SK-N-SH treated with all-trans-retinoic acid at 6 μM for 48 hours (cell line): ENCODE measurements at regions not wholly inside any gene's neighbourhood (a gene's known extent, or its start where the extent isn't known, plus 50 kb on each side); places are given as distances from the start of the nearest gene placed in this dataset.

Source experiments
- ARNTL ChIP-seq: fragments of 450-650 bp; formaldehyde crosslinking; IDR thresholded peaks from 2 replicates; pipeline ENCODE4 v1.5.0; 2020; ENCODE audit warnings: low read depth, mild to moderate bottlenecking, moderate library complexity, borderline replicate concordance
- CSRNP3 ChIP-seq: fragments of 250-450 bp; sonication (Bioruptor Pico); IDR thresholded peaks from 2 replicates; pipeline ENCODE4 v1.5.1; 2021; ENCODE audit warnings: mild to moderate bottlenecking, moderate library complexity
- GLIS3 ChIP-seq: fragments of 250-450 bp; sonication (Bioruptor Pico); IDR thresholded peaks from 2 replicates; pipeline ENCODE4 v1.5.0; 2020; ENCODE audit warnings: mild to moderate bottlenecking, moderate library complexity
- POU6F1 ChIP-seq: fragments of 250-450 bp; sonication (Bioruptor Pico); IDR thresholded peaks from 2 replicates; pipeline ENCODE4 v1.8.0; 2021; ENCODE audit warnings: low read depth, mild to moderate bottlenecking, moderate library complexity, borderline replicate concordance
- RARB ChIP-seq: fragments of 250-450 bp; sonication (Bioruptor Pico); IDR thresholded peaks from 2 replicates; pipeline ENCODE4 v1.8.0; 2021; ENCODE audit warnings: mild to moderate bottlenecking, moderate library complexity
- SNAI2 ChIP-seq: fragments of 250-450 bp; sonication (Bioruptor Pico); IDR thresholded peaks from 2 replicates; pipeline ENCODE4 v1.5.0; 2020; ENCODE audit warnings: mild to moderate bottlenecking, moderate library complexity
- ZC3H10 ChIP-seq: fragments of 250-450 bp; sonication (Bioruptor Pico); IDR thresholded peaks from 2 replicates; pipeline ENCODE4 v1.5.1; 2021; ENCODE audit warnings: mild to moderate bottlenecking, moderate library complexity
- ZFP30 ChIP-seq: fragments of 450-650 bp; formaldehyde crosslinking; IDR thresholded peaks from 2 replicates; pipeline ENCODE4 v1.5.0; 2022; ENCODE audit warnings: mild to moderate bottlenecking, moderate library complexity
- ZNF565 ChIP-seq: fragments of 450-650 bp; formaldehyde crosslinking; conservative IDR thresholded peaks from 2 replicates; pipeline ENCODE4 v1.5.0; 2020; ENCODE audit warnings: low read depth, mild to moderate bottlenecking, moderate library complexity
- ZNF8 ChIP-seq: fragments of 450-650 bp; formaldehyde crosslinking; IDR thresholded peaks from 2 replicates; pipeline ENCODE4 v1.5.0; 2020; ENCODE audit warnings: mild to moderate bottlenecking, moderate library complexity
- TF ChIP-seq, protein P1 (sequence below): fragments of 250-450 bp; sonication (Bioruptor Pico); IDR thresholded peaks from 2 replicates; pipeline ENCODE4 v1.8.0; 2020; ENCODE audit warnings: mild to moderate bottlenecking, moderate library complexity, borderline replicate concordance
- TF ChIP-seq, protein P2 (sequence below): fragments of 250-450 bp; sonication (Bioruptor Pico); IDR thresholded peaks from 2 replicates; pipeline ENCODE4 v1.5.0; 2020; ENCODE audit warnings: mild to moderate bottlenecking, moderate library complexity

- TF ChIP-seq ZFP30 (CRISPR knock-in tag) (no peak), SNAI2 (CRISPR knock-in tag) (no peak), POU6F1 (CRISPR knock-in tag) (no peak), ARNTL (no peak), CSRNP3 (no peak), GLIS3 (CRISPR knock-in tag) (no peak), ZNF8 (no peak), ZNF565 (no peak), RARB (CRISPR knock-in tag) (no peak), ZC3H10 (CRISPR knock-in tag) (no peak)
- TF ChIP-seq, protein P1, sequence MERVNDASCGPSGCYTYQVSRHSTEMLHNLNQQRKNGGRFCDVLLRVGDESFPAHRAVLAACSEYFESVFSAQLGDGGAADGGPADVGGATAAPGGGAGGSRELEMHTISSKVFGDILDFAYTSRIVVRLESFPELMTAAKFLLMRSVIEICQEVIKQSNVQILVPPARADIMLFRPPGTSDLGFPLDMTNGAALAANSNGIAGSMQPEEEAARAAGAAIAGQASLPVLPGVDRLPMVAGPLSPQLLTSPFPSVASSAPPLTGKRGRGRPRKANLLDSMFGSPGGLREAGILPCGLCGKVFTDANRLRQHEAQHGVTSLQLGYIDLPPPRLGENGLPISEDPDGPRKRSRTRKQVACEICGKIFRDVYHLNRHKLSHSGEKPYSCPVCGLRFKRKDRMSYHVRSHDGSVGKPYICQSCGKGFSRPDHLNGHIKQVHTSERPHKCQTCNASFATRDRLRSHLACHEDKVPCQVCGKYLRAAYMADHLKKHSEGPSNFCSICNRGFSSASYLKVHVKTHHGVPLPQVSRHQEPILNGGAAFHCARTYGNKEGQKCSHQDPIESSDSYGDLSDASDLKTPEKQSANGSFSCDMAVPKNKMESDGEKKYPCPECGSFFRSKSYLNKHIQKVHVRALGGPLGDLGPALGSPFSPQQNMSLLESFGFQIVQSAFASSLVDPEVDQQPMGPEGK, result no peak
- TF ChIP-seq, protein P2, sequence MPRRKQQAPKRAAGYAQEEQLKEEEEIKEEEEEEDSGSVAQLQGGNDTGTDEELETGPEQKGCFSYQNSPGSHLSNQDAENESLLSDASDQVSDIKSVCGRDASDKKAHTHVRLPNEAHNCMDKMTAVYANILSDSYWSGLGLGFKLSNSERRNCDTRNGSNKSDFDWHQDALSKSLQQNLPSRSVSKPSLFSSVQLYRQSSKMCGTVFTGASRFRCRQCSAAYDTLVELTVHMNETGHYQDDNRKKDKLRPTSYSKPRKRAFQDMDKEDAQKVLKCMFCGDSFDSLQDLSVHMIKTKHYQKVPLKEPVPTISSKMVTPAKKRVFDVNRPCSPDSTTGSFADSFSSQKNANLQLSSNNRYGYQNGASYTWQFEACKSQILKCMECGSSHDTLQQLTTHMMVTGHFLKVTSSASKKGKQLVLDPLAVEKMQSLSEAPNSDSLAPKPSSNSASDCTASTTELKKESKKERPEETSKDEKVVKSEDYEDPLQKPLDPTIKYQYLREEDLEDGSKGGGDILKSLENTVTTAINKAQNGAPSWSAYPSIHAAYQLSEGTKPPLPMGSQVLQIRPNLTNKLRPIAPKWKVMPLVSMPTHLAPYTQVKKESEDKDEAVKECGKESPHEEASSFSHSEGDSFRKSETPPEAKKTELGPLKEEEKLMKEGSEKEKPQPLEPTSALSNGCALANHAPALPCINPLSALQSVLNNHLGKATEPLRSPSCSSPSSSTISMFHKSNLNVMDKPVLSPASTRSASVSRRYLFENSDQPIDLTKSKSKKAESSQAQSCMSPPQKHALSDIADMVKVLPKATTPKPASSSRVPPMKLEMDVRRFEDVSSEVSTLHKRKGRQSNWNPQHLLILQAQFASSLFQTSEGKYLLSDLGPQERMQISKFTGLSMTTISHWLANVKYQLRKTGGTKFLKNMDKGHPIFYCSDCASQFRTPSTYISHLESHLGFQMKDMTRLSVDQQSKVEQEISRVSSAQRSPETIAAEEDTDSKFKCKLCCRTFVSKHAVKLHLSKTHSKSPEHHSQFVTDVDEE (CRISPR knock-in tag), result no peak
Measured at GRCh38 chr11:109364851-109365250, 57.1 kb upstream of the C11orf87 start.
